HFF-Myc (cell line): ENCODE measurements at regions not wholly inside any gene's neighbourhood (a gene's known extent, or its start where the extent isn't known, plus 50 kb on each side); places are given as distances from the start of the nearest gene placed in this dataset.

Experiments used
- DNase-seq: peaks from one replicate; pipeline ENCODE4 v3.0.0-alpha.2; 2011; ENCODE audit warnings: low read depth; ENCODE audit errors: extremely low read depth
- H3K4me3 ChIP-seq: replicated peaks from 2 replicates; pipeline ENCODE4 v1.5.1; 2011; ENCODE audit warnings: low read depth, mild to moderate bottlenecking, control low read depth, low read length
- CTCF ChIP-seq: IDR thresholded peaks from 2 replicates; pipeline ENCODE4 v1.5.1; 2012; ENCODE audit warnings: mild to moderate bottlenecking, low read depth, low read length, control low read depth; ENCODE audit errors: missing control alignments

GRCh38 chr11:43558556-43559127 lies 121.9 kb upstream of the HSD17B12 start:
- H3K4me3 ChIP-seq = no peak overlapping the region

DNA sequence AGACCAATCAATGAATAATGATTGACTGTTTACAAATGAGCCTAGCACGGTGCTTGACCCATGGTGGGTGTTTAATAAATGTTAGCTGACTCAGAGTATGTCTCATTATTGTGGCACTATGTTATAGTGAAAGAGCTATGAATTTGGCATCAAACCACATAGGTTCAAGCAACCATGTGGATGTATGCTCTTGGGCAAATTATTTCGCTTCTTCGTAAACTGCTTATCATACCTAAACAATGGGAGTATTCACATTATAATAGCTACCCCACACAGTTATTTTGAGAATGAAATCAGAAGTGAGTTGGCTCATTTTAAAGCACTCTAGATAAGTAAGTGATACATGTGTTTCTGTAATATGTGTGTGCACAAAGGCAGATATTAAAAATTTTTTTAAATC lies 118.7 kb upstream of the HSD17B12 start:
- no peak for TF ChIP-seq CTCF
- H3K4me3 ChIP-seq = no peak overlapping the region
- no peak for DNase-seq

More at GRCh38 chr11:43558556-43559127, 121.9 kb upstream of the HSD17B12 start:
- no peak for DNase-seq
- no peak for TF ChIP-seq CTCF

- TF ChIP-seq CTCF = peak; percentile 74
- H3K4me3 ChIP-seq = no peak overlapping the region
- DNase-seq = peak; percentile 42
These were observed 113.1 kb upstream of the HSD17B12 start for GRCh38 chr11:43567396-43567975.

DNA sequence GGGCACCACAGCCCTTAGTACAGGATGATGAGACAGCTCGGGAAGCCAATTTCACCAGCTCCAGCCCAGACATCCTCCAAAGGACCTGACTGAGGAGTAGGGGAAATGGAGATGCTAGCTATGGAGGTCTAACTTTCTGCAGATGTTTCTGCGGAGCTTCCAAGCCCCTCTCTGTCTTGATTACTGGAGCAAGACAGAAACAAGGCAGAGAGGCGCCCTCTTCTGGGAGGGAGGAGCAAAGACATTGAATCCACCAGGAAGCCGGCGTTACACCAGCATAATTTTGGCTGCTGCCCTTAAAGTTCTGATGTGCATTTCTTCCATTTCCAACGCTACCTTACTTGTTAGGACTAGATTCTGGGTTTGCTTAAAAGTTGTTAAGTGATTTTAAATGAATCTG lies 107.3 kb upstream of the HSD17B12 start:
- no peak for DNase-seq
- peak; percentile 66 for TF ChIP-seq CTCF
- H3K4me3 ChIP-seq = no peak overlapping the region

GRCh38 chr11:43573873-43574272 lies 106.7 kb upstream of the HSD17B12 start:
- TF ChIP-seq CTCF = no peak
- no peak overlapping the region for H3K4me3 ChIP-seq
- no peak for DNase-seq

DNA sequence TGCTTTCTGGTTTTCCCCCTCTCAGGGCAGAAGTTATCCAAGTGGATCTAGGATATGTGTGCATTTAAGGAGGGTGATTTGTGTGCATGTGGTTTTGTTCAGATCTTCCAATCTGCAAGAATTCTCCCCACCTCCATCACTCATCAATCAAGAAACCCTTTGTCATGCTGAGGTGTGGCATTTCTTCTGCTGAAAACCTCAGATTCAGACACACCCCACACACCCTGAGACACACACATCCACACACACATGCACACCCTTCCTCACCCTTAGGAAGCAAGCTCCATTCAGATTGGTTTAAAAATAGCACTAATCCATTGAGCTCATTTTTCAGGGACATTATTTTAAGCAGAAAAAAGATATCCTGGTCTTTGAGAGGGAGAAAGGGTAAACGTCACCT lies 106.1 kb upstream of the HSD17B12 start:
- DNase-seq = no peak
- no peak overlapping the region for H3K4me3 ChIP-seq
- TF ChIP-seq CTCF = no peak
